Limb (tissue), 2 donors: ENCODE measurements at regions not wholly inside any gene's neighbourhood (a gene's known extent, or its start where the extent isn't known, plus 50 kb on each side); places are given as distances from the start of the nearest gene placed in this dataset.

ENCODE experiments used
- DNase-seq, 2 donors: peaks; one replicate each; pipeline ENCODE4 v3.0.0-alpha.2; 2016; ENCODE audit errors: extremely low spot score in 2 of 2

DNA sequence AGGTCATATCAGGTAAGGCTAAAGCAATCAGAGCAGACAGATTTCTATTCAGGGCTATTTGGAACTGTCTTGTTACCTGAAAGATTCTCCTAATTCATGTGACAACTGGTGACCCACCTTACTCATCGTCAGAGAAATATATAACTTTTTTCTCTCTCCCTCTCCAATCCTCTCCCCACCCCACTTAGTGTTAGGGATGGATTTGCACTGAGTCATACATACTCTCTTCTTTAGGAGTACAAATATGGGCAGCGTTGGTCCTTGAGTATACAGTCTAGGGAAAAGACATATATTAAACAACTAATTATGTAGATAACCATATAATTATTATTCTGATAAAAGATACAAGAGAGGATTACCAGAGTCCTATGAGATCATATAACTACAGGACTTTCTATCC, 246.3 kb downstream of the HHIPL2 start:
- DNase-seq, result no peak

DNA sequence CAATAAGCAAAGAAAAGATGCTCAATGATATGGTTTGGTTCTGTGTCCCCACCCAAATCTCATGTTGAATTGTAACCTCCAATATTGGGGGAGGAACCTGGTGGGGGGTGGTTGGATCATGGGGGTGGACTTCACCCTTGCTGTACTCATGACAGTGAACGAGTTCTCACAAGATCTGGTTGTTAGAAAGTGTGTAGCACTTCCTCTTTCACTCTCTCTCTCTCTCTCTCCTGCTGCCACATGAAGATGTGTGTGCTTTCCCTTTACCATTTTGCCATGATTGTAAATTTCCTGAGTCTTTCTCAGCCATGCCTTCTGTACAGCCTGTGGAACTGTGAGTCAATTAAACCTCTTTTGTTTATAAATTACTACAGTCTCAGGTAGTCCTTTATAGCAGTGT, 248.4 kb downstream of the HHIPL2 start:
- DNase-seq, result no peak

GRCh38 chr1:222290866-222291265, 257.0 kb downstream of the HHIPL2 start:
- DNase-seq, result no peak

- DNase-seq, result no peak
Measured at GRCh38 chr1:222288053-222288452, 259.9 kb downstream of the HHIPL2 start.

DNA sequence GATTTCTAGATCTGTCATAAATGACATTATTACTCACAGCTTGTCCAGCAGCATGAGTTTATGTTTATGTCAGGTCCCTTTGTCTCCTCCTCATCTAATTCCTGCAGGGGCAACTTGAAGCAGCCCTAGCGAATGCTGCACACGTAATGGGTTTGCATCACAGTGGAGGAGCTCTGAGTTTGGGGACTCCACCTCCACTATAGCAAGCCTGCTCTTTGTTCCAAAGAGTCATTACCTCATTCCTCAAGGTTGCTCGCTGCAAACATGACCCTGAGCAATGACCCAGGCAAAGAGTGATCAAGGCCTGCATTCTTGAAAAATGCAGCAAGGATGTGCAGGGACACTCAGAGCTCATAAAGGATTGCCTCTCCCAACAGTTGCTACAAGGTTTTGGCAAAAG, 261.9 kb downstream of the HHIPL2 start:
- no peak for DNase-seq

DNA sequence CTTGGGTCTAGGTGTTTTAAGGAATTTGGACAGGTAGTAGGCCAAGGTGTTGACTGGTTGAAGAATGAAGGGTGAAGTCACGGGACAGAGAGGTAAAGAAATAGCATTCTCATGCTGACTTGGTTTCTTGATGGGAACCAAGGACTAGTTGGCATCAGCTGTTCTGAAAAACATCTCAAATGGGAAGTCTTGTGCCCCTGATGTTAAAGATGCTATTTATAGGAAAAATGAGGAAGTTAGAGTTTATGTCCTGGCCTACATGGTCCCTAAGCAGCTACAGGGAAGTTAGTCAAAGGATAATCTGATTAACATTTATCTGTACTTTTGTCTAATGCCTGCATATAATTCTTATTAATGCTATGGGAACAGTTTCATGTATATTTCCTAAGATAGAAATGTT, 262.4 kb downstream of the HHIPL2 start:
- no peak for DNase-seq

GRCh38 chr1:222284466-222284865, 263.4 kb downstream of the HHIPL2 start:
- DNase-seq, result no peak

GRCh38 chr1:222283147-222283768, 264.6 kb downstream of the HHIPL2 start:
- peak in 1 of 2 donors; percentile 80 for DNase-seq

GRCh38 chr1:222279591-222279990, 268.3 kb downstream of the HHIPL2 start:
- no peak for DNase-seq

DNA sequence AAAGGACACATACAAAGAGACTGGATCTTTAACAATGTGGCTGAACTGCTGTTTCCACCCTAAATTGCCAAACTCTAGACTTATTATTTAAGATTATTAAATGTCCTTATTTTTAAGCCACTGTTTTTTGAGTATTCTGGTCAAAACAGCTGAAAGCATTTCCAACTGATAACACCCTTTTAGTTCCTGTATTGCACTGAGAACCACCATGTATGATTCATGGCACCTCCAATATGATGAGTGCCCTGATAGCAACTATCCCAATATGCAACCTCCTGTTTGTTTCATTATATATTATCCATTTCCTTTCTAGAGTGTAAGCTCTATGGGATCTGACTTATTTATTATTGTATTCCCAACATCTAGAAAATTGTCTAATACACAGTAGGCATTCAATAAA, 269.4 kb downstream of the HHIPL2 start:
- DNase-seq, result no peak

GRCh38 chr1:222275729-222276465, 272.0 kb downstream of the HHIPL2 start:
- DNase-seq, result peak in 1 of 2 donors; percentile 33

GRCh38 chr1:222275001-222275728, 272.7 kb downstream of the HHIPL2 start:
- no peak for DNase-seq

- no peak for DNase-seq
Measured at GRCh38 chr1:222266223-222267196, 281.4 kb downstream of the HHIPL2 start.

GRCh38 chr1:222263791-222264190, 284.1 kb downstream of the HHIPL2 start:
- DNase-seq, result no peak

GRCh38 chr1:222257027-222257426, 290.9 kb downstream of the HHIPL2 start:
- DNase-seq, result no peak

- no peak for DNase-seq
Measured at GRCh38 chr1:222256058-222256457, 291.8 kb downstream of the HHIPL2 start.

DNA sequence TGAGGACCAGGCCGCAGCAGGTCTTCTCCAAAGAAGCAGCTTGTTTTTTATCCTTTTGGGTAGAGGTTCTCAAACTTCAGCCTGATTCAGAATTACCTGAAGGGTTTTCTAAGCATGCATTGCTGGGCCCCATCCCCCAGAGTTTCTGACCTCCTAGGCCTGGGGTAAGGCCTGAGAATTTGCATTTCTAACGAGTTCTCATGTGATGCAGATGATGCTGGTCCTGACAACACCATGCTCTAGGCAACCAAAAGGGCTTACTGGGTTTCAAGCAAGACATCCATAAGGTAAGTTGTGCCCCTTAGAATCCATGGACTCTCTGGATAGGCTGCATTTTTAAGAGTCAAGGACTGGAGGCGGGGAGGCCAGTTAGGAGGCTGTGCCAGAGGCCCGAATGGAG, 295.1 kb downstream of the HHIPL2 start:
- no peak for DNase-seq

DNA sequence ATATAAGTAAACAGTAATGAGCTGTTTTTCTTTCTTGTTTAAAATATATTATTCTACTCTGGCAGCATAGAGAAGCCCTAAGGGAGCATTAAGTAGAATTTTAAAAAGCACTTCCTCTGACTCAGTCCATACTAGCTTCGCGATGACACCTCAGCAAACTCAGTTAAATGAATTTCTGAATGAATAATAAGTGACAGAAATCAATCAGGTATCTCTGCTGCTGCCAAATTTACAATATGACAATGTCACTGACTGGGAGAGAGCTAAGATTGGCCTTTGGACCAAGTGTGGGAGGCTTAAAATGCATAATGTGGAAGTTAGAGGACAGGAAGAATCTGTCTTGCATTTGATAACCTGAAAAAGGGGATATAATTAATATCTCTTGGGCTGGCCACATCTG, 296.1 kb downstream of the HHIPL2 start:
- DNase-seq, result no peak

- no peak for DNase-seq
Measured at GRCh38 chr1:222250376-222250775, 297.5 kb downstream of the HHIPL2 start.

DNA sequence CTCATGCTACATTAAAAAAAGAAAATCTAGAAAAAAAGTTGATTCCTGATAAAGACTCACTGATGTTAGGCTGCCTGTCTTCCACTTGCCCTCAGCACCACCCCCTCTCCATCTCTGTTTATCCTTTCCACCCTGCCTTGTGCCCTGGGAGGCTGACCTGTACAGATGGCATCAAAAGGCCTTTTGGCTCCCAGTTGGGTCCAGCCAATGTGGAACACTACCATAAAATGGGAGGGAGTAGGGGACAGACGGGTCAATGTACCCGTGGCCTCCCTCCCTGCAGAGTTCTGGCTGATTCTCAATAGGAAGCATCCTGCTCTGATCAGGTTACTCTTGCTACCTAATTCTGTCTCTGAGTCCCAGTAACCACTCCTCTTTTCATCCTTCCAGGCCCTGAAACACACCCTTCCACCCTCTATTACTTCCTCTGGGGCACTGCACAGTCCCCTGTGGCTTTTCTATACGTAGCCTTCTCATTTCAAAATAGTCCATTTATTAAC, 300.0 kb downstream of the HHIPL2 start:
- no peak for DNase-seq

- DNase-seq, result no peak
Measured at GRCh38 chr1:222247081-222247480, 300.8 kb downstream of the HHIPL2 start.
